Stimulated activated naive CD8-positive, alpha-beta T cell treated with anti-CD3 and anti-CD28 coated beads, Interleukin-15, amount 100 ng/mL, for 72 hours (primary cell): ENCODE measurements at regions not wholly inside any gene's neighbourhood (a gene's known extent, or its start where the extent isn't known, plus 50 kb on each side); places are given as distances from the start of the nearest gene placed in this dataset.
"Not testable (repeated sequence)": the region's sequence is repeated elsewhere in the genome, so short reads cannot be mapped to it uniquely, and the experiment has no call there.

ENCODE experiments used
- ATAC-seq: fragments of 150-1000 bp; cut with Tn5 transposase; 2 replicates; pipeline ENCODE4 v1.10.0; 2021; ENCODE audit warnings: mild to moderate bottlenecking, moderate library complexity
- DNase-seq, 2 donors: peaks; one replicate each; pipeline ENCODE4 v3.0.0; 2021 to 2022
- H3K27ac Mint-ChIP-seq, 2 donors: one replicate each; pipeline ENCODE4 v1.8.0; 2022; ENCODE audit warnings: mild to moderate bottlenecking in 2 of 2, mixed read lengths in 2 of 2, moderate library complexity in 2 of 2
- H3K27me3 Mint-ChIP-seq: one replicate; pipeline ENCODE4 v1.8.0; 2022; ENCODE audit warnings: mixed read lengths
- H3K4me1 Mint-ChIP-seq: one replicate; pipeline ENCODE4 v1.8.0; 2022; ENCODE audit warnings: mild to moderate bottlenecking, mixed read lengths
- H3K4me3 Mint-ChIP-seq, 2 donors: one replicate each; pipeline ENCODE4 v1.8.0; 2022; ENCODE audit warnings: mild to moderate bottlenecking in 2 of 2, mixed read lengths in 2 of 2, moderate library complexity in 1 of 2
- H3K9me3 Mint-ChIP-seq, 2 donors: one replicate each; pipeline ENCODE4 v1.8.0; 2022; ENCODE audit warnings: mixed read lengths in 2 of 2

GRCh38 chr4:154959756-154960155 lies 178.7 kb downstream of the RBM46 start:
- DNase-seq (no peak), ATAC-seq (no peak)
- H3K27ac Mint-ChIP-seq, result no peak overlapping the region
- peaks cover 0 to 13% of the 10 kb centered on the region in 2 donors for H3K9me3 Mint-ChIP-seq
- H3K4me1 Mint-ChIP-seq, result no peaks in the 10 kb centered on the region
- H3K4me3 Mint-ChIP-seq, result no peak overlapping the region
- no peaks in the 10 kb centered on the region for H3K27me3 Mint-ChIP-seq

GRCh38 chr4:154960476-154960875 lies 179.4 kb downstream of the RBM46 start:
- Mint-ChIP-seq H3K9me3 (peaks cover 0 to 13% of the 10 kb centered on the region in 2 donors), H3K27ac (no peak overlapping the region), H3K4me3 (no peak overlapping the region), H3K27me3 (no peaks in the 10 kb centered on the region), H3K4me1 (no peaks in the 10 kb centered on the region)
- no peak for DNase-seq
- no peak for ATAC-seq

GRCh38 chr4:154961263-154961662 lies 180.2 kb downstream of the RBM46 start:
- H3K27me3 Mint-ChIP-seq, result no peaks in the 10 kb centered on the region
- no peak for ATAC-seq
- peaks cover 0 to 13% of the 10 kb centered on the region in 2 donors for H3K9me3 Mint-ChIP-seq
- DNase-seq, result no peak
- H3K4me1 Mint-ChIP-seq, result no peaks in the 10 kb centered on the region
- no peak overlapping the region for H3K27ac Mint-ChIP-seq
- H3K4me3 Mint-ChIP-seq, result no peak overlapping the region

- H3K4me1 Mint-ChIP-seq, result no peaks in the 10 kb centered on the region
- DNase-seq, result no peak
- no peak overlapping the region for H3K4me3 Mint-ChIP-seq
- H3K27me3 Mint-ChIP-seq, result peaks cover 19% of the 10 kb centered on the region
- peaks cover 0 to 7% of the 10 kb centered on the region in 2 donors for H3K9me3 Mint-ChIP-seq
- H3K27ac Mint-ChIP-seq, result no peak overlapping the region
- ATAC-seq, result no peak
These were observed 192.4 kb downstream of the RBM46 start for GRCh38 chr4:154973244-154974035.

GRCh38 chr4:154977228-154977627 lies 196.2 kb downstream of the RBM46 start:
- H3K4me3 Mint-ChIP-seq, result no peak overlapping the region
- ATAC-seq, result no peak
- peaks cover 2 to 5% of the 10 kb centered on the region in 2 donors for H3K9me3 Mint-ChIP-seq
- peaks cover 21% of the 10 kb centered on the region for H3K27me3 Mint-ChIP-seq
- DNase-seq, result no peak
- no peak overlapping the region for H3K27ac Mint-ChIP-seq
- no peaks in the 10 kb centered on the region for H3K4me1 Mint-ChIP-seq

GRCh38 chr4:154982187-154983047 lies 201.3 kb downstream of the RBM46 start:
- DNase-seq, result peak; percentile 20 to 26

GRCh38 chr4:154983714-154984113 lies 202.6 kb downstream of the RBM46 start:
- ATAC-seq, result no peak

More at GRCh38 chr4:154982187-154983047, 201.3 kb downstream of the RBM46 start:
- Mint-ChIP-seq H3K4me1 (no peaks in the 10 kb centered on the region), H3K27me3 (peaks cover 15% of the 10 kb centered on the region), H3K9me3 (peaks cover 0 to 5% of the 10 kb centered on the region in 2 donors), H3K27ac (no peak overlapping the region), H3K4me3 (no peak overlapping the region)
- peak; percentile 69 for ATAC-seq

GRCh38 chr4:154984148-154984547 lies 203.1 kb downstream of the RBM46 start:
- no peak overlapping the region for H3K4me3 Mint-ChIP-seq

More at GRCh38 chr4:154983714-154984113, 202.6 kb downstream of the RBM46 start:
- Mint-ChIP-seq H3K27ac (no peak overlapping the region), H3K4me1 (no peaks in the 10 kb centered on the region), H3K9me3 (peaks cover 0 to 5% of the 10 kb centered on the region in 2 donors), H3K27me3 (peaks cover 15% of the 10 kb centered on the region), H3K4me3 (no peak overlapping the region)
- DNase-seq, result no peak

GRCh38 chr4:154984616-154985015 lies 203.5 kb downstream of the RBM46 start:
- Mint-ChIP-seq H3K4me3 (no peak overlapping the region), H3K4me1 (no peaks in the 10 kb centered on the region), H3K27me3 (peaks cover 14% of the 10 kb centered on the region), H3K27ac (no peak overlapping the region), H3K9me3 (peaks cover 0 to 5% of the 10 kb centered on the region in 2 donors)
- ATAC-seq, result no peak
- DNase-seq, result no peak

More at GRCh38 chr4:154984148-154984547, 203.1 kb downstream of the RBM46 start:
- Mint-ChIP-seq H3K27ac (no peak overlapping the region), H3K27me3 (peaks cover 15% of the 10 kb centered on the region), H3K9me3 (peaks cover 0 to 5% of the 10 kb centered on the region in 2 donors), H3K4me1 (no peaks in the 10 kb centered on the region)
- no peak for ATAC-seq
- no peak for DNase-seq

- no peaks in the 10 kb centered on the region for H3K9me3 Mint-ChIP-seq
- peaks cover 7% of the 10 kb centered on the region for H3K27me3 Mint-ChIP-seq
- DNase-seq (no peak), ATAC-seq (no peak)
- H3K4me1 Mint-ChIP-seq, result no peaks in the 10 kb centered on the region
- no peak overlapping the region for H3K4me3 Mint-ChIP-seq
- no peak overlapping the region for H3K27ac Mint-ChIP-seq
These were observed 204.6 kb downstream of the RBM46 start for GRCh38 chr4:154985673-154986072.

- Mint-ChIP-seq H3K4me3 (no peak overlapping the region), H3K27me3 (peaks cover 7% of the 10 kb centered on the region), H3K27ac (no peak overlapping the region), H3K4me1 (no peaks in the 10 kb centered on the region), H3K9me3 (no peaks in the 10 kb centered on the region)
- ATAC-seq, result no peak
- DNase-seq, result no peak
These were observed 207.4 kb downstream of the RBM46 start for GRCh38 chr4:154988511-154988910.

- H3K9me3 Mint-ChIP-seq, result no peaks in the 10 kb centered on the region
- H3K27ac Mint-ChIP-seq, result no peak overlapping the region
- ATAC-seq, result no peak
- H3K4me1 Mint-ChIP-seq, result no peaks in the 10 kb centered on the region
- peaks cover 6% of the 10 kb centered on the region for H3K27me3 Mint-ChIP-seq
- no peak overlapping the region for H3K4me3 Mint-ChIP-seq
- DNase-seq, result no peak
These were observed 208.4 kb downstream of the RBM46 start for GRCh38 chr4:154989511-154989910.

GRCh38 chr4:154997866-154998265 lies 210.6 kb upstream of the NPY2R start:
- not testable (repeated sequence) for ATAC-seq

GRCh38 chr4:154998284-154998683 lies 210.2 kb upstream of the NPY2R start:
- DNase-seq (no peak), ATAC-seq (no peak)
- H3K9me3 Mint-ChIP-seq, result peaks cover 0 to 7% of the 10 kb centered on the region in 2 donors
- H3K4me3 Mint-ChIP-seq, result no peak overlapping the region
- no peak overlapping the region for H3K27ac Mint-ChIP-seq
- H3K27me3 Mint-ChIP-seq, result peaks cover 17% of the 10 kb centered on the region
- H3K4me1 Mint-ChIP-seq, result no peaks in the 10 kb centered on the region

More at GRCh38 chr4:154997866-154998265, 210.6 kb upstream of the NPY2R start:
- not testable (repeated sequence) for H3K4me1 Mint-ChIP-seq, H3K4me3 Mint-ChIP-seq, H3K27ac Mint-ChIP-seq, DNase-seq, H3K9me3 Mint-ChIP-seq
- peaks cover 17% of the 10 kb centered on the region for H3K27me3 Mint-ChIP-seq

- Mint-ChIP-seq H3K4me3 (no peak overlapping the region), H3K9me3 (peaks cover 0 to 7% of the 10 kb centered on the region in 2 donors), H3K4me1 (no peaks in the 10 kb centered on the region), H3K27me3 (peaks cover 17% of the 10 kb centered on the region), H3K27ac (no peak overlapping the region)
- ATAC-seq (no peak), DNase-seq (no peak)
These were observed 209.7 kb upstream of the NPY2R start for GRCh38 chr4:154998773-154999172.
